ENCODE measurements at regions not wholly inside any gene's neighbourhood (a gene's known extent, or its start where the extent isn't known, plus 50 kb on each side); places are given as distances from the start of the nearest gene placed in this dataset.

GRCh38 chr18:38670486-38670885 lies 1104.9 kb upstream of the CELF4 start:
- no peak for TF ChIP-seq CTCF (IDR thresholded peaks at IDR 0.05)
- no peak for TF ChIP-seq POLR2A (IDR thresholded peaks at IDR 0.05)
